Parathyroid adenoma (tissue), 2 donors: ENCODE measurements at regions not wholly inside any gene's neighbourhood (a gene's known extent, or its start where the extent isn't known, plus 50 kb on each side); places are given as distances from the start of the nearest gene placed in this dataset.

ENCODE experiments used
- H2AFZ ChIP-seq: fragments of 300-600 bp; sonication (generic); one replicate; pipeline ENCODE4 v1.7.0; 2017; ENCODE audit warnings: antibody characterized with exemption, mild to moderate bottlenecking
- H3K27ac ChIP-seq: fragments of 300-600 bp; sonication (generic); one replicate; pipeline ENCODE4 v1.7.0; 2017
- H3K27me3 ChIP-seq: fragments of 300-600 bp; sonication (generic); one replicate; pipeline ENCODE4 v1.7.0; 2017; ENCODE audit warnings: low read length; ENCODE audit not compliant: control insufficient read depth, insufficient read depth
- H3K36me3 ChIP-seq: fragments of 300-600 bp; sonication (generic); one replicate; pipeline ENCODE4 v1.7.0; 2017; ENCODE audit warnings: low read length; ENCODE audit not compliant: control insufficient read depth, insufficient read depth
- H3K4me1 ChIP-seq: fragments of 300-600 bp; sonication (generic); one replicate; pipeline ENCODE4 v1.7.0; 2017; ENCODE audit warnings: control low read depth
- H3K4me2 ChIP-seq: fragments of 300-600 bp; sonication (generic); one replicate; pipeline ENCODE4 v1.7.0; 2017; ENCODE audit warnings: low read length
- H3K4me3 ChIP-seq: fragments of 300-600 bp; sonication (generic); one replicate; pipeline ENCODE4 v1.7.0; 2017; ENCODE audit warnings: low read depth, low read length
- H3K79me2 ChIP-seq: fragments of 300-600 bp; sonication (generic); one replicate; pipeline ENCODE4 v1.7.0; 2017; ENCODE audit warnings: control low read depth
- H3K9ac ChIP-seq: fragments of 300-600 bp; sonication (generic); one replicate; pipeline ENCODE4 v1.7.0; 2017; ENCODE audit warnings: mild to moderate bottlenecking
- H3K9me3 ChIP-seq: fragments of 300-600 bp; sonication (generic); one replicate; pipeline ENCODE4 v1.7.0; 2017; ENCODE audit warnings: low read length; ENCODE audit not compliant: control insufficient read depth
- TF ChIP-seq, protein P1 (sequence below): fragments of 300-600 bp; sonication (generic); IDR thresholded peaks from one replicate; pipeline ENCODE4 v1.7.0; 2017; ENCODE audit warnings: antibody characterized with exemption, mild to moderate bottlenecking
- donor health status: primary hyperparathyroidism.

DNA sequence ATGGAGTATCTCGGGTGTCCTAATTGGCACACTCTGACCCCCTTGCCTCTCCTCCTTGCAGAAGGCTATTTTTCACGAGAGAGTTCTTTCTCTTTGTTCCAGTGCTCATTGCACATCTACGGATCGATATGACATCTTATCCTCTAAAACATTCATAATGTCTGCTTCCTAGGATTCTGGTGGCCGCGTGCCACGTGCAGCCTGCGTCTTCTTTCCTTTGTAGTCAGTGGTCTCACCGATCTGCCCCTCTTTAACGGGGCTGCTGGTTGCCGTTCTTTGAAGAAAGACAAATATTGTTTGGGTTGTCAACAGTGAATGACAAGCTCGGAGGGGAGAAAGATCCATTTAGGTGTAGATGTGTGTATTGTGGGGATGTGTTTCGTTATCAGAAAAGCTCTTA lies 252.4 kb upstream of the WWC1 start:
- no peaks in the 10 kb centered on the region for H3K4me1 ChIP-seq
- TF ChIP-seq, protein P1, sequence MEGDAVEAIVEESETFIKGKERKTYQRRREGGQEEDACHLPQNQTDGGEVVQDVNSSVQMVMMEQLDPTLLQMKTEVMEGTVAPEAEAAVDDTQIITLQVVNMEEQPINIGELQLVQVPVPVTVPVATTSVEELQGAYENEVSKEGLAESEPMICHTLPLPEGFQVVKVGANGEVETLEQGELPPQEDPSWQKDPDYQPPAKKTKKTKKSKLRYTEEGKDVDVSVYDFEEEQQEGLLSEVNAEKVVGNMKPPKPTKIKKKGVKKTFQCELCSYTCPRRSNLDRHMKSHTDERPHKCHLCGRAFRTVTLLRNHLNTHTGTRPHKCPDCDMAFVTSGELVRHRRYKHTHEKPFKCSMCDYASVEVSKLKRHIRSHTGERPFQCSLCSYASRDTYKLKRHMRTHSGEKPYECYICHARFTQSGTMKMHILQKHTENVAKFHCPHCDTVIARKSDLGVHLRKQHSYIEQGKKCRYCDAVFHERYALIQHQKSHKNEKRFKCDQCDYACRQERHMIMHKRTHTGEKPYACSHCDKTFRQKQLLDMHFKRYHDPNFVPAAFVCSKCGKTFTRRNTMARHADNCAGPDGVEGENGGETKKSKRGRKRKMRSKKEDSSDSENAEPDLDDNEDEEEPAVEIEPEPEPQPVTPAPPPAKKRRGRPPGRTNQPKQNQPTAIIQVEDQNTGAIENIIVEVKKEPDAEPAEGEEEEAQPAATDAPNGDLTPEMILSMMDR = no peak
- no peak overlapping the region for H3K4me3 ChIP-seq
- H3K4me2 ChIP-seq = no peak overlapping the region
- H3K27ac ChIP-seq = no peak overlapping the region
- no peaks in the 10 kb centered on the region for H3K27me3 ChIP-seq
- no peak overlapping the region for H3K9ac ChIP-seq
- H2AFZ ChIP-seq = no peak overlapping the region
- no peaks in the 10 kb centered on the region for H3K36me3 ChIP-seq
- no peaks in the 10 kb centered on the region for H3K9me3 ChIP-seq
- no peaks in the 10 kb centered on the region for H3K79me2 ChIP-seq

DNA sequence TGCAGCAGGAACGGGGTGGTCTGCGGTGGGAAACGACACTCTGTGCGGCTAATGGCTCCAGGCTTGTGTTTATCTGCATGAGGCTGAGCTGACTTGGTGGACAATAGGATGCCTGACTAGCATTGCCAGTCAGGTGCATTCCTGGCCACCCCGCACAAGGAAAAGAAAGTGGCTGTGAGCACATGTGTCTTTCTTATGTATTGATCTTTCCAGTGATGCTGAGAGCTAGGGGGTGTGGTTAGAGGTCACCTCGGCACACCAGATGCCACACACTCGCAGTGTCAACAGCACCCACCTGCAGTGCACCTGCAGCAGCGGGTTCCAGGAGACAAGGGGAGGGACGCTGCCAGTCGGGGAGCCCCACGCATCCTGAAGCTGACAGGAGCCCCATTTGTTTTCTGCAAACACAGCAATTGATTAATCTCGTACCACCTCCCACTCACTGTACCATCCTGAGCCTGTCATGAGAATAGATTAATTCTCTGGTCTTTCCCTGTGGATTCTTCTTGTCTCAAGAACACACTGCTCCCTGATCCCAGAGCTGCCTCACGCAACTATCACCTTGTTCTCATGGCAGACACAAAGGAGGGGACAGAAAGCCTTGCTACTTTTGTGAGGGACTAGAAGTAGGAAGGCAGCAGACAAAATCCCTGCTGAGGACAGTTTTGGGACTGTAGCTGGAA lies 251.7 kb upstream of the WWC1 start:
- no peaks in the 10 kb centered on the region for H3K79me2 ChIP-seq
- H3K9me3 ChIP-seq = no peaks in the 10 kb centered on the region
- H3K9ac ChIP-seq = no peak overlapping the region
- H2AFZ ChIP-seq = no peak overlapping the region
- no peaks in the 10 kb centered on the region for H3K27me3 ChIP-seq
- H3K36me3 ChIP-seq = no peaks in the 10 kb centered on the region
- TF ChIP-seq, protein P1 = no peak
- no peak overlapping the region for H3K4me2 ChIP-seq
- H3K4me1 ChIP-seq = no peaks in the 10 kb centered on the region
- H3K4me3 ChIP-seq = no peak overlapping the region
- no peak overlapping the region for H3K27ac ChIP-seq

DNA sequence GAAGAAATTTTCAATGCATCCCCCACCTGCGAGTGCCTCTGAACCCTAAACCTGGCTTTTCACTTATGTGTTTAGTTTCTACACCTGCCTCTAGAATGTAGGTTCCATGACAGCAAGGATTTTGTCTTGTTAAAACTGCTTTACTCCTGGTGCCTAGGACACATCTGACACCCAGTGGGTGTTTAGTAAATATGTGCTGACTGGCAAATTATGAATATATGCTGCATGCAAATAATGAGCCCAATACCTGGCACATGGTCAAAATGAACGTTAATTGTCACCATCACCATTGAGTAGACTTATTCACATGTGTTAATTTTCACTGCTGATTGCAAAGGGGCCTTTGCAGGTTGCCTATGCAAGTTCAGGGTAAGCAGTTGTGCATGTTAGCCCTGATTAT lies 249.9 kb upstream of the WWC1 start:
- Histone ChIP-seq H3K4me1 (no peaks in the 10 kb centered on the region), H3K36me3 (no peaks in the 10 kb centered on the region), H3K4me2 (no peak overlapping the region), H3K9ac (no peak overlapping the region), H3K79me2 (no peaks in the 10 kb centered on the region), H3K27ac (no peak overlapping the region), H3K27me3 (no peaks in the 10 kb centered on the region), H3K9me3 (no peaks in the 10 kb centered on the region), H2AFZ (no peak overlapping the region), H3K4me3 (no peak overlapping the region)
- TF ChIP-seq, protein P1 = no peak

DNA sequence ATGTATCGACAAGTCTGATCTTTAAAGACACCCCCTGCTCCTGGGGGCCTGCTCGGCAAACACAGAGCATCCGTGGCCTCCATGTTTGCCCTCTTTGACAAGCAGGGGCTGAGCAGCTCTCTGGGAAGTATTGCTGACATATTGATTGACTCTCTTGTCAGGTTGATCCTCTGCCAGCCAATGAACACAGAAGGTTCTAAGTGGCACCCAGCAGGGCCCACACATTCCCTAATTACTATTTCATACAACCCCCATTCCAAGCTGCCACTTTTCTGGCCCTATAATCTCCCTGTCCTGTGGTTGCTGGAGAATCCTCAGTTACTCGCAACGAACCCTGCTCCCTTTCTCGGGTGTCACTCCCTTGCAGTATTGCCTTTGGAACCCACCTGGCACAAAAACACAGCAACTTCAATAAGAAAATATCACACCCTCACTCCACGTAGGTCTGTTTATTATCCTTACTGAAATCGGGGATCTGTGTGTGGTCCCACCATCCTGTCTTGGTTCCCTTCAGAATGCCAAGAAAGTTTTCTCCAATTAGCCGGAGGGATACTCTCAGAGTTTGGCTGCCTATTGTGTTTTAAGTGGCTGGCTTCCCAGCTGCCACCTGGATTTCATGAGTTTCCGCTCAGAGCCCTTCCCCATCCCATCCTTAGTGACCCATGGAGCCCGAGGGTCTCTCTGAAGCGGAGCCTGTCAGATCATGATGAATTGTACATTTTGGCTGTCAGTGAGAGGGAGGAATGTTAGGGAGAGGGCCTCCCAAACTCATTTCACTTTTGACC lies 249.0 kb upstream of the WWC1 start:
- no peaks in the 10 kb centered on the region for H3K27me3 ChIP-seq
- no peaks in the 10 kb centered on the region for H3K79me2 ChIP-seq
- H3K4me1 ChIP-seq = no peaks in the 10 kb centered on the region
- no peak overlapping the region for H2AFZ ChIP-seq
- no peak overlapping the region for H3K27ac ChIP-seq
- TF ChIP-seq, protein P1 = no peak
- H3K9ac ChIP-seq = no peak overlapping the region
- no peak overlapping the region for H3K4me2 ChIP-seq
- no peaks in the 10 kb centered on the region for H3K36me3 ChIP-seq
- H3K4me3 ChIP-seq = no peak overlapping the region
- no peaks in the 10 kb centered on the region for H3K9me3 ChIP-seq
